ENCODE measurements at regions not wholly inside any gene's neighbourhood (a gene's known extent, or its start where the extent isn't known, plus 50 kb on each side); places are given as distances from the start of the nearest gene placed in this dataset.

DNA sequence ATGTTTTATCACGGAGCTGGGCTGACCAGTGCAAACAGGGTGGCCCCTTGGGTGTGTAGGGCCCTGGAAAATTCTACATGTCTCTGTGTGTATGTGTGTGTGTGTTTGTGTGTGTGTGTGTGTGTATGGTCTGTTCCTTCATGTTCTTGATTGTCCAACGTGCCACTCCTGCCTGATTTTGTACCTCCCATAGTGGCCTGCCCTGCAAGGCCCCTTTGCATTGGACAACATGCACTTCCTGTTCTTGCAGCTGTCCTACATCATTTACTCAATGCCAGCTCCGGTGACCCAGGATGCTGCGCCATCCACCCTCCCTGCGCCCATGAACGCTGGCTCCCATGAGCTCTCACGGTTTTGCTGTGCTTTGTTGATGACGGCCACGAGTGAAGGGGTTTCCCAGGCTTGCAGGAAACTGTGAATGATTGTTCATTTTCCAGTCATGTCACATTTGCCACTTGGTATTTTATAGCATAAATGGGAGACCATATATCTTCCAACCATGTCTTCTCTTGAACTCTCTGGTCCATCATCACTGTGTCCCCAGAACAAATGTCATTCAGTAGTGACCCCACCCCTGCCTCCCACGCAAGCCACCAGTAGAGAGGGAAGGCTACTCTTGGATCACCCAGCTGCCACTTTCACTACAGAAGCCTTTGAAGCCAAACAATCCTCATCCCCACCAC, 69.7 kb upstream of the NCK2 start:
- 72% methylated on average over 9 of the region's 10 CpGs for WGBS (ENCODE audit: insufficient coverage)
- Histone ChIP-seq H3K27me3 (replicated peaks in 1 of 4; ENCODE audit: control extremely low read depth in 1 of 4, control insufficient read depth in 3 of 4, insufficient read depth in 4 of 4, low read length in 3 of 4) (peaks cover 0 to 3% (median 0%) of the 10 kb centered on the region in 4 experiments), H3K4me3 (ENCODE audit: control extremely low read depth in 1 of 5, extremely low read depth in 1 of 5, insufficient read depth in 1 of 5, low read depth in 2 of 5, low read length in 4 of 5) (no peak overlapping the region), H4K20me1 (ENCODE audit: control insufficient read depth, insufficient read depth, low read length, poor library complexity, severe bottlenecking) (no peaks in the 10 kb centered on the region), H2AFZ (ENCODE audit: insufficient read depth, low read depth, low read length, poor library complexity, severe bottlenecking) (no peak overlapping the region), H3K9ac (ENCODE audit: low read length) (no peak overlapping the region), H3K4me1 (ENCODE audit: control insufficient read depth in 2 of 2, insufficient read depth in 2 of 2, low read length in 2 of 2) (no peaks in the 10 kb centered on the region), H3K36me3 (replicated peaks in 1 of 2; ENCODE audit: control extremely low read depth in 1 of 2, control insufficient read depth in 1 of 2, extremely low read depth in 1 of 2, insufficient read depth in 2 of 2, low read length in 1 of 2) (no peaks in the 10 kb centered on the region), H3K79me2 (ENCODE audit: control insufficient read depth, insufficient read depth, low read length) (no peaks in the 10 kb centered on the region), H3K4me2 (replicated peaks; ENCODE audit: low read depth, low read length, poor library complexity, severe bottlenecking) (no peak overlapping the region), H3K27ac (ENCODE audit: low read length in 2 of 2) (no peak overlapping the region), H3K9me3 (ENCODE audit: control extremely low read depth in 1 of 3, control insufficient read depth in 2 of 3, insufficient read depth in 1 of 3, low read length in 2 of 3) (peaks cover 0 to 3% (median 0%) of the 10 kb centered on the region in 3 donors)
- Mint-ChIP-seq H3K27me3 (peaks cover 27% of the 10 kb centered on the region), H3K4me3 (no peak overlapping the region), H3K4me1 (no peaks in the 10 kb centered on the region), H3K9me3 (ENCODE audit: insufficient read depth) (no peaks in the 10 kb centered on the region), H3K27ac (peak overlapping the region; percentile 20)
- intact Hi-C loops (cut with micrococcal nuclease), result no loop called here
- ATAC-seq (ENCODE audit: low read depth), result no peak
- ChIA-PET POLR2A (no interaction called here), CTCF (no interaction called here)
- no peak for DNase-seq
- TF ChIP-seq, protein P1, sequence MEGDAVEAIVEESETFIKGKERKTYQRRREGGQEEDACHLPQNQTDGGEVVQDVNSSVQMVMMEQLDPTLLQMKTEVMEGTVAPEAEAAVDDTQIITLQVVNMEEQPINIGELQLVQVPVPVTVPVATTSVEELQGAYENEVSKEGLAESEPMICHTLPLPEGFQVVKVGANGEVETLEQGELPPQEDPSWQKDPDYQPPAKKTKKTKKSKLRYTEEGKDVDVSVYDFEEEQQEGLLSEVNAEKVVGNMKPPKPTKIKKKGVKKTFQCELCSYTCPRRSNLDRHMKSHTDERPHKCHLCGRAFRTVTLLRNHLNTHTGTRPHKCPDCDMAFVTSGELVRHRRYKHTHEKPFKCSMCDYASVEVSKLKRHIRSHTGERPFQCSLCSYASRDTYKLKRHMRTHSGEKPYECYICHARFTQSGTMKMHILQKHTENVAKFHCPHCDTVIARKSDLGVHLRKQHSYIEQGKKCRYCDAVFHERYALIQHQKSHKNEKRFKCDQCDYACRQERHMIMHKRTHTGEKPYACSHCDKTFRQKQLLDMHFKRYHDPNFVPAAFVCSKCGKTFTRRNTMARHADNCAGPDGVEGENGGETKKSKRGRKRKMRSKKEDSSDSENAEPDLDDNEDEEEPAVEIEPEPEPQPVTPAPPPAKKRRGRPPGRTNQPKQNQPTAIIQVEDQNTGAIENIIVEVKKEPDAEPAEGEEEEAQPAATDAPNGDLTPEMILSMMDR (IDR thresholded peaks at IDR 0.05), result no peak
- TF ChIP-seq EZH2 (IDR thresholded peaks at IDR 0.05; ENCODE audit: borderline replicate concordance, insufficient read depth, low read depth, low read length, poor library complexity, severe bottlenecking), result no peak

DNA sequence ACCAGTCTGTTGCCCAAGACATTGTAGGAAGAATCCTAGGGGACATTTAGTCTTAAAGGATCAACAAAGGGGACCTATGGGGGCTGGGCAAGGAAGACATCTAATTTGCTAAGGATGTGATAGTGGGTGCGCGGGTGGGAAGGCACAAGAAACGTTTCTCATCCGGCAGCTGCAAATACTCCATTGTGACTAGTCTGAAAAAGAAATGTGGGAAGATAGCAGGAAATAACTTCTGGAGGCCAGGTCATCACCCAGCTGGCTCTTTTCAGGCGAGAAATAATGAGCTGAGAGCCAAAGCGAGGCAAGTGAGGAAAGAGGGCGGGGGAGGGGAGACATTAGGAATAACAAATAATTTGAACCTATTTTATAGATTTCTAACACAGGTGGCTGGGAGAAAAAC, 70.3 kb upstream of the NCK2 start:
- WGBS (ENCODE audit: insufficient coverage), result 88% methylated on average over 4 of the region's 7 CpGs
- H3K4me2 ChIP-seq (replicated peaks; ENCODE audit: low read depth, low read length, poor library complexity, severe bottlenecking), result no peak overlapping the region
- peaks cover 0 to 3% (median 0%) of the 10 kb centered on the region in 4 experiments for H3K27me3 ChIP-seq (replicated peaks in 1 of 4; ENCODE audit: control extremely low read depth in 1 of 4, control insufficient read depth in 3 of 4, insufficient read depth in 4 of 4, low read length in 3 of 4)
- H3K27ac ChIP-seq (ENCODE audit: low read length in 2 of 2), result no peak overlapping the region
- H3K36me3 ChIP-seq (replicated peaks in 1 of 2; ENCODE audit: control extremely low read depth in 1 of 2, control insufficient read depth in 1 of 2, extremely low read depth in 1 of 2, insufficient read depth in 2 of 2, low read length in 1 of 2), result no peaks in the 10 kb centered on the region
- H4K20me1 ChIP-seq (ENCODE audit: control insufficient read depth, insufficient read depth, low read length, poor library complexity, severe bottlenecking), result no peaks in the 10 kb centered on the region
- ChIA-PET CTCF (no interaction called here), POLR2A (no interaction called here)
- ATAC-seq (ENCODE audit: low read depth) (no peak), DNase-seq (no peak)
- H3K79me2 ChIP-seq (ENCODE audit: control insufficient read depth, insufficient read depth, low read length), result no peaks in the 10 kb centered on the region
- intact Hi-C loops (cut with micrococcal nuclease), result no loop called here
- TF ChIP-seq, protein P1 (IDR thresholded peaks at IDR 0.05), result no peak
- TF ChIP-seq EZH2 (IDR thresholded peaks at IDR 0.05; ENCODE audit: borderline replicate concordance, insufficient read depth, low read depth, low read length, poor library complexity, severe bottlenecking), result no peak
- Mint-ChIP-seq H3K27ac (no peak overlapping the region), H3K9me3 (ENCODE audit: insufficient read depth) (no peaks in the 10 kb centered on the region), H3K4me1 (no peaks in the 10 kb centered on the region), H3K4me3 (no peak overlapping the region), H3K27me3 (peaks cover 21% of the 10 kb centered on the region)
- no peak overlapping the region for H3K4me3 ChIP-seq (ENCODE audit: control extremely low read depth in 1 of 5, extremely low read depth in 1 of 5, insufficient read depth in 1 of 5, low read depth in 2 of 5, low read length in 4 of 5)
- H3K9ac ChIP-seq (ENCODE audit: low read length), result no peak overlapping the region
- H3K4me1 ChIP-seq (ENCODE audit: control insufficient read depth in 2 of 2, insufficient read depth in 2 of 2, low read length in 2 of 2), result no peaks in the 10 kb centered on the region
- H2AFZ ChIP-seq (ENCODE audit: insufficient read depth, low read depth, low read length, poor library complexity, severe bottlenecking), result no peak overlapping the region
- H3K9me3 ChIP-seq (ENCODE audit: control extremely low read depth in 1 of 3, control insufficient read depth in 2 of 3, insufficient read depth in 1 of 3, low read length in 2 of 3), result peaks cover 0 to 8% (median 0%) of the 10 kb centered on the region in 3 donors
